Right kidney (tissue), 1 donor: ENCODE measurements at regions not wholly inside any gene's neighbourhood (a gene's known extent, or its start where the extent isn't known, plus 50 kb on each side); places are given as distances from the start of the nearest gene placed in this dataset.
"Not testable (repeated sequence)": the region's sequence is repeated elsewhere in the genome, so short reads cannot be mapped to it uniquely, and the experiment has no call there.

Experiments used
- DNase-seq: peaks from one replicate; pipeline ENCODE4 v3.0.0-alpha.2; 2016

- DNase-seq = no peak
Observed at GRCh38 chr10:123270806-123271205, 116.6 kb downstream of the BUB3 start.

GRCh38 chr10:123272171-123272570 is 118.0 kb downstream of the BUB3 start:
- DNase-seq = no peak

- DNase-seq = peak; percentile 34
Observed at GRCh38 chr10:123274306-123275135, 120.3 kb downstream of the BUB3 start.

- peak; percentile 41 for DNase-seq
Observed at GRCh38 chr10:123275136-123275564, 120.9 kb downstream of the BUB3 start.

- DNase-seq = no peak
Observed at GRCh38 chr10:123278445-123278844, 124.2 kb downstream of the BUB3 start.

GRCh38 chr10:123283371-123283770 is 129.2 kb downstream of the BUB3 start:
- not testable (repeated sequence) for DNase-seq

- DNase-seq = no peak
Observed at GRCh38 chr10:123284022-123284421, 129.8 kb downstream of the BUB3 start.

- DNase-seq = no peak
Observed at GRCh38 chr10:123287594-123288247, 133.5 kb downstream of the BUB3 start.

- DNase-seq = no peak
Observed at GRCh38 chr10:123289432-123289831, 135.2 kb downstream of the BUB3 start.

- DNase-seq = no peak
Observed at GRCh38 chr10:123294109-123294508, 139.9 kb downstream of the BUB3 start.

- DNase-seq = no peak
Observed at GRCh38 chr10:123294886-123295285, 140.7 kb downstream of the BUB3 start.

- DNase-seq = no peak
Observed at GRCh38 chr10:123295644-123296043, 141.4 kb downstream of the BUB3 start.

- no peak for DNase-seq
Observed at GRCh38 chr10:123297175-123297574, 143.0 kb downstream of the BUB3 start.

GRCh38 chr10:123298583-123298982 is 144.4 kb downstream of the BUB3 start:
- no peak for DNase-seq

GRCh38 chr10:123299598-123299997 is 145.4 kb downstream of the BUB3 start:
- no peak for DNase-seq

- peak; percentile 30 for DNase-seq
Observed at GRCh38 chr10:123301077-123301857, 147.1 kb downstream of the BUB3 start.

- no peak for DNase-seq
Observed at GRCh38 chr10:123303581-123304337, 149.6 kb downstream of the BUB3 start.

- DNase-seq = no peak
Observed at GRCh38 chr10:123305671-123306070, 151.5 kb downstream of the BUB3 start.

- DNase-seq = no peak
Observed at GRCh38 chr10:123306290-123306689, 152.1 kb downstream of the BUB3 start.

GRCh38 chr10:123309731-123310130 is 155.5 kb downstream of the BUB3 start:
- DNase-seq = no peak

GRCh38 chr10:123316776-123317175 is 162.6 kb downstream of the BUB3 start:
- DNase-seq = no peak

- DNase-seq = no peak
Observed at GRCh38 chr10:123318516-123318915, 164.3 kb downstream of the BUB3 start.
